Body of pancreas (tissue), 4 donors: ENCODE measurements at regions not wholly inside any gene's neighbourhood (a gene's known extent, or its start where the extent isn't known, plus 50 kb on each side); places are given as distances from the start of the nearest gene placed in this dataset.

Experiments
- ATAC-seq: fragments of 150-250 bp; one replicate; pipeline ENCODE4 v1.9.1; 2016
- DNase-seq, 4 donors: peaks; one replicate each; pipeline ENCODE4 v3.0.0-alpha.2; 2019
- H3K27ac ChIP-seq, 4 donors: fragments of 200-600 bp; sonication (generic); 1 replicate in 3 of 4; 2 replicates in 1 of 4; pipeline versions ENCODE4 v1.5.1 to v1.6.1; 2016 to 2019; ENCODE audit warnings: mild to moderate bottlenecking in 1 of 4, mixed read lengths in 1 of 4, moderate library complexity in 1 of 4
- H3K27me3 ChIP-seq, 2 donors: fragments of 200-600 bp; sonication (generic); one replicate each; pipeline ENCODE4 v1.6.0; 2016; ENCODE audit warnings: mild to moderate bottlenecking in 1 of 2
- H3K36me3 ChIP-seq, 2 donors: fragments of 200-600 bp; sonication (generic); replicated peaks in 1 of 2; 2 replicates each; pipeline ENCODE4 v1.5.1; 2016; ENCODE audit warnings: low read depth in 2 of 2; ENCODE audit not compliant: insufficient read depth in 1 of 2
- H3K4me1 ChIP-seq: fragments of 200-600 bp; sonication (generic); one replicate; pipeline ENCODE4 v1.6.0; 2016
- H3K4me3 ChIP-seq, 2 donors: fragments of 200-600 bp; sonication (generic); 1 replicate in 1 of 2; 2 replicates in 1 of 2; pipeline ENCODE4 v1.5.1; 2016 to 2019
- H3K9me3 ChIP-seq, 3 donors: fragments of 200-600 bp; sonication (generic); 1 replicate in 2 of 3; 2 replicates in 1 of 3; pipeline ENCODE4 v1.5.1; 2016
- CTCF ChIP-seq, 7 experiments: fragments of 450-650 bp in 4 of 7; fragments of 200-600 bp in 3 of 7; sonication (generic) in 3 of 7; IDR thresholded peaks; one replicate each; pipeline ENCODE4 v1.5.1; 2016 to 2019; ENCODE audit warnings: antibody characterized with exemption in 7 of 7
- POLR2A ChIP-seq, 3 donors: fragments of 450-650 bp; IDR thresholded peaks; one replicate each; pipeline ENCODE4 v1.6.1; 2016; ENCODE audit warnings: antibody characterized with exemption in 3 of 3, mild to moderate bottlenecking in 2 of 3
- WGBS, 2 donors: methylation state at CpG; one replicate each; pipeline ENCODE4 v1.1.5; 2017; 5-methylcytosine and 5-hydroxymethylcytosine counted together
- intact Hi-C: fragments of 100-400 bp; cut with DNase I; formaldehyde crosslinking; loops from one replicate; pipeline ENCODE4 v1.15.1; 2023

GRCh38 chr3:150179330-150179729, 208.6 kb upstream of the PFN2 start:
- H3K27ac ChIP-seq: peak overlapping the region in 2 of 4 donors; percentile 35 to 59
- no peak overlapping the region for H3K4me3 ChIP-seq
- no peaks in the 10 kb centered on the region for H3K36me3 ChIP-seq
- WGBS, 2 donors: 33% methylated on average over 1 of the region's 1 CpG
- peaks cover 31% of the 10 kb centered on the region for H3K4me1 ChIP-seq
- no peak for TF ChIP-seq POLR2A (IDR thresholded peaks at IDR 0.05)
- no peak for TF ChIP-seq CTCF (IDR thresholded peaks at IDR 0.05)
- no peaks in the 10 kb centered on the region for H3K9me3 ChIP-seq
- intact Hi-C loops: no loop called here
- DNase-seq (no peak), ATAC-seq (no peak)
- H3K27me3 ChIP-seq: no peaks in the 10 kb centered on the region

DNA sequence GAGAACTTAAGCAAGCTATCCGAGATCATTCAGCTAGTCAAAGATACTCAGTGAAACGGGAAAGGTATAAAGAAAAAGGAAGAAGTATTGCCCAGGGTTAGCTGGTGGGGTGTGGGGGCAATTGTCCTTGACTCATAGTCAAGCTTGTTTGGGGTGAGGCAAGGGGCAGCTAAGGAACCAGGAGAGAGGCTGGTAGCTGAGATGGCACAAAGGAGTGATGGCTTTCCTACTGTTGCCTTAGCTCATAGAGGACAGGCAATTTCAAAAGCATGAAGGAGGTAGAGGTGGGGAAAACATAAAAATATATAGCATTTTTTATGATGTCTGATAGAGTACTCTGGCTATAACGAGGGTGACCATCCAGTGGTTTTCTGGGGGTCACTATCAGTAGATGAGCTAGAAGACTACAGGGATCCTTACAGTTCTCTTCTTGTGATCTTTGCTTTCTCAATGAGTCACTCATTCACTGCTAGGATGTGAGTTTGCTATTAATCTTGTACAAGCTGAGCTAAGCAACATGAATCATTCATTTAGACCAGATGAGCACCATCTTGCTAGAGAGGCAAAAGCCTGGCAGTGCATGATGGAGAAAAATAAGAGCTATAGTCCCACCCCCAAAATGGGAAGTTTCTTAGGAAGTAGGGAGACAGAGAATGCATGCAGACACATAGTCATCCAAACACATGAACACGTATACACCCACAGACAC, 207.1 kb upstream of the PFN2 start:
- DNase-seq (no peak), ATAC-seq (no peak)
- Histone ChIP-seq H3K4me1 (peaks cover 19% of the 10 kb centered on the region), H3K27ac (no peak overlapping the region), H3K4me3 (no peak overlapping the region), H3K9me3 (no peaks in the 10 kb centered on the region), H3K27me3 (no peaks in the 10 kb centered on the region), H3K36me3 (no peaks in the 10 kb centered on the region)
- no peak for TF ChIP-seq CTCF (IDR thresholded peaks at IDR 0.05)
- TF ChIP-seq POLR2A (IDR thresholded peaks at IDR 0.05): no peak
- WGBS, 2 donors: 79 to 87% methylated on average over 4 of the region's 4 CpGs
- intact Hi-C loops: no loop called here

- Histone ChIP-seq H3K27me3 (no peaks in the 10 kb centered on the region), H3K27ac (no peak overlapping the region), H3K9me3 (no peaks in the 10 kb centered on the region), H3K4me3 (no peak overlapping the region), H3K36me3 (no peaks in the 10 kb centered on the region), H3K4me1 (peaks cover 5% of the 10 kb centered on the region)
- intact Hi-C loops: no loop called here
- ATAC-seq: no peak
- TF ChIP-seq CTCF (IDR thresholded peaks at IDR 0.05): no peak
- no peak for TF ChIP-seq POLR2A (IDR thresholded peaks at IDR 0.05)
- 87 to 92% methylated on average over 1 of the region's 1 CpG for WGBS, 2 donors
- DNase-seq: no peak
Observed at GRCh38 chr3:150174179-150174578, 203.5 kb upstream of the PFN2 start.

GRCh38 chr3:150172356-150172755, 201.7 kb upstream of the PFN2 start:
- Histone ChIP-seq H3K4me1 (peaks cover 13% of the 10 kb centered on the region), H3K4me3 (no peak overlapping the region), H3K9me3 (no peaks in the 10 kb centered on the region), H3K27ac (no peak overlapping the region), H3K27me3 (no peaks in the 10 kb centered on the region), H3K36me3 (no peaks in the 10 kb centered on the region)
- intact Hi-C loops: no loop called here
- ATAC-seq: no peak
- 66 to 73% methylated on average over 2 of the region's 2 CpGs for WGBS, 2 donors
- no peak for TF ChIP-seq POLR2A (IDR thresholded peaks at IDR 0.05)
- TF ChIP-seq CTCF (IDR thresholded peaks at IDR 0.05): no peak
- DNase-seq: no peak
